ENCODE measurements at regions not wholly inside any gene's neighbourhood (a gene's known extent, or its start where the extent isn't known, plus 50 kb on each side); places are given as distances from the start of the nearest gene placed in this dataset.

- no peaks in the 10 kb centered on the region for H3K27me3 ChIP-seq
- H3K27ac ChIP-seq (replicated peaks in 1 of 4) = no peak overlapping the region
- 63% methylated on average over 3 of the region's 6 CpGs for WGBS
- H3K36me3 ChIP-seq = no peaks in the 10 kb centered on the region
- DNase-seq (ENCODE audit: extremely low spot score) = no peak
- intact Hi-C loops (cut with DNase I) = no loop called here
- no peak overlapping the region for H3K4me3 ChIP-seq
- no peaks in the 10 kb centered on the region for H3K9me3 ChIP-seq
- TF ChIP-seq EP300 (IDR thresholded peaks at IDR 0.05) (no peak), POLR2A (IDR thresholded peaks at IDR 0.05; ENCODE audit: low read depth) (no peak), CTCF (IDR thresholded peaks at IDR 0.05) (no peak), POLR2AphosphoS5 (IDR thresholded peaks at IDR 0.05) (no peak)
- H3K4me1 ChIP-seq = no peaks in the 10 kb centered on the region
Observed at GRCh38 chr5:125381290-125381689, 634.9 kb upstream of the ZNF608 start.

GRCh38 chr5:125384071-125384470 lies 637.6 kb upstream of the ZNF608 start:
- 100% methylated on average over 1 of the region's 1 CpG for WGBS
- TF ChIP-seq EP300 (IDR thresholded peaks at IDR 0.05) = no peak
- TF ChIP-seq POLR2AphosphoS5 (IDR thresholded peaks at IDR 0.05) = no peak
- TF ChIP-seq CTCF (IDR thresholded peaks at IDR 0.05) = no peak
- TF ChIP-seq POLR2A (IDR thresholded peaks at IDR 0.05; ENCODE audit: low read depth) = no peak
- no peak overlapping the region for H3K4me3 ChIP-seq
- no peaks in the 10 kb centered on the region for H3K9me3 ChIP-seq
- no peaks in the 10 kb centered on the region for H3K27me3 ChIP-seq
- H3K4me1 ChIP-seq = no peaks in the 10 kb centered on the region
- no peaks in the 10 kb centered on the region for H3K36me3 ChIP-seq
- H3K27ac ChIP-seq (replicated peaks in 1 of 4) = no peak overlapping the region
- DNase-seq (ENCODE audit: extremely low spot score) = no peak
- intact Hi-C loops (cut with DNase I) = no loop called here

- no peaks in the 10 kb centered on the region for H3K4me1 ChIP-seq
- no peak overlapping the region for H3K4me3 ChIP-seq
- no peak for DNase-seq (ENCODE audit: extremely low spot score)
- WGBS = 53% methylated on average over 2 of the region's 2 CpGs
- intact Hi-C loops (cut with DNase I) = no loop called here
- no peaks in the 10 kb centered on the region for H3K36me3 ChIP-seq
- H3K27me3 ChIP-seq = no peaks in the 10 kb centered on the region
- H3K27ac ChIP-seq (replicated peaks in 1 of 4) = no peak overlapping the region
- no peaks in the 10 kb centered on the region for H3K9me3 ChIP-seq
- TF ChIP-seq POLR2AphosphoS5 (IDR thresholded peaks at IDR 0.05) = no peak
- no peak for TF ChIP-seq EP300 (IDR thresholded peaks at IDR 0.05)
- no peak for TF ChIP-seq POLR2A (IDR thresholded peaks at IDR 0.05; ENCODE audit: low read depth)
- no peak for TF ChIP-seq CTCF (IDR thresholded peaks at IDR 0.05)
Observed at GRCh38 chr5:125390326-125390725, 643.9 kb upstream of the ZNF608 start.

- intact Hi-C loops (cut with DNase I) = no loop called here
- no peaks in the 10 kb centered on the region for H3K27me3 ChIP-seq
- H3K4me1 ChIP-seq = no peaks in the 10 kb centered on the region
- DNase-seq (ENCODE audit: extremely low spot score) = no peak
- no peaks in the 10 kb centered on the region for H3K36me3 ChIP-seq
- no peak for TF ChIP-seq POLR2A (IDR thresholded peaks at IDR 0.05; ENCODE audit: low read depth)
- no peak for TF ChIP-seq POLR2AphosphoS5 (IDR thresholded peaks at IDR 0.05)
- no peak for TF ChIP-seq EP300 (IDR thresholded peaks at IDR 0.05)
- no peak for TF ChIP-seq CTCF (IDR thresholded peaks at IDR 0.05)
- no peak overlapping the region for H3K27ac ChIP-seq (replicated peaks in 1 of 4)
- H3K4me3 ChIP-seq = no peak overlapping the region
- peaks cover 0 to 5% (median 2%) of the 10 kb centered on the region in 4 donors for H3K9me3 ChIP-seq
Observed at GRCh38 chr5:125393221-125393815, 646.9 kb upstream of the ZNF608 start.

- Histone ChIP-seq H3K4me3 (no peak overlapping the region), H3K4me1 (no peaks in the 10 kb centered on the region), H3K9me3 (peaks cover 0 to 5% (median 2%) of the 10 kb centered on the region in 4 donors), H3K36me3 (no peaks in the 10 kb centered on the region), H3K27me3 (no peaks in the 10 kb centered on the region), H3K27ac (replicated peaks in 1 of 4) (no peak overlapping the region)
- DNase-seq (ENCODE audit: extremely low spot score) = no peak
- intact Hi-C loops (cut with DNase I) = no loop called here
- 90% methylated on average over 1 of the region's 1 CpG for WGBS
- TF ChIP-seq EP300 (IDR thresholded peaks at IDR 0.05) = no peak
- TF ChIP-seq POLR2AphosphoS5 (IDR thresholded peaks at IDR 0.05) = no peak
- no peak for TF ChIP-seq POLR2A (IDR thresholded peaks at IDR 0.05; ENCODE audit: low read depth)
- no peak for TF ChIP-seq CTCF (IDR thresholded peaks at IDR 0.05)
Observed at GRCh38 chr5:125394661-125395280, 648.3 kb upstream of the ZNF608 start.

Measured in esophagus muscularis mucosa (tissue), 4 donors.